SK-N-MC (cell line): ENCODE measurements at regions not wholly inside any gene's neighbourhood (a gene's known extent, or its start where the extent isn't known, plus 50 kb on each side); places are given as distances from the start of the nearest gene placed in this dataset.

Experiments used
- EZH2 ChIP-seq: fragments of 200-600 bp; sonication (generic); IDR thresholded peaks from one replicate; pipeline ENCODE4 v1.6.1; 2017; ENCODE audit warnings: antibody characterized with exemption
- FOXP2 ChIP-seq: optimal IDR thresholded peaks from 2 replicates; pipeline ENCODE3; 2011; ENCODE audit warnings: mild to moderate bottlenecking, moderate library complexity; ENCODE audit not compliant: insufficient read depth; ENCODE audit errors: extremely low read length, control extremely low read depth
- POLR2AphosphoS5 ChIP-seq: IDR thresholded peaks from 2 replicates; pipeline ENCODE4 v1.6.1; 2012; ENCODE audit warnings: mild to moderate bottlenecking, low read depth, low read length, borderline replicate concordance

- TF ChIP-seq EZH2 (no peak), POLR2AphosphoS5 (no peak), FOXP2 (no peak)
Measured at GRCh38 chr2:59538398-59538911, 1015.0 kb downstream of the BCL11A start.
